CD1c-positive myeloid dendritic cell (primary cell): ENCODE measurements at regions not wholly inside any gene's neighbourhood (a gene's known extent, or its start where the extent isn't known, plus 50 kb on each side); places are given as distances from the start of the nearest gene placed in this dataset.
"Not testable (repeated sequence)": the region's sequence is repeated elsewhere in the genome, so short reads cannot be mapped to it uniquely, and the experiment has no call there.

Experiments used
- DNase-seq: peaks from one replicate; pipeline ENCODE4 v3.0.0-alpha.2; 2016; ENCODE audit errors: extremely low spot score

GRCh38 chr14:71240171-71240570 is 332.9 kb downstream of the PCNX1 start:
- no peak for DNase-seq

- no peak for DNase-seq
Observed at GRCh38 chr14:71240866-71241520, 333.7 kb downstream of the PCNX1 start.

- no peak for DNase-seq
Observed at GRCh38 chr14:71242237-71242748, 335.0 kb downstream of the PCNX1 start.

GRCh38 chr14:71243697-71244096 is 336.4 kb downstream of the PCNX1 start:
- no peak for DNase-seq

- no peak for DNase-seq
Observed at GRCh38 chr14:71244341-71244740, 337.1 kb downstream of the PCNX1 start.

GRCh38 chr14:71245659-71246361 is 338.6 kb downstream of the PCNX1 start:
- no peak for DNase-seq

- DNase-seq = no peak
Observed at GRCh38 chr14:71246539-71246938, 339.3 kb downstream of the PCNX1 start.

GRCh38 chr14:71247106-71247505 is 339.8 kb downstream of the PCNX1 start:
- no peak for DNase-seq

GRCh38 chr14:71248194-71248593 is 340.9 kb downstream of the PCNX1 start:
- no peak for DNase-seq

GRCh38 chr14:71250347-71250746 is 343.1 kb downstream of the PCNX1 start:
- DNase-seq = no peak

- no peak for DNase-seq
Observed at GRCh38 chr14:71250791-71251190, 343.5 kb downstream of the PCNX1 start.

- DNase-seq = not testable (repeated sequence)
Observed at GRCh38 chr14:71254091-71254719, 346.9 kb downstream of the PCNX1 start.

GRCh38 chr14:71261206-71261605 is 353.9 kb downstream of the PCNX1 start:
- peak; percentile 73 for DNase-seq

- no peak for DNase-seq
Observed at GRCh38 chr14:71262441-71262840, 355.2 kb downstream of the PCNX1 start.

- DNase-seq = no peak
Observed at GRCh38 chr14:71264260-71264659, 357.0 kb downstream of the PCNX1 start.

GRCh38 chr14:71267007-71267513 is 359.8 kb downstream of the PCNX1 start:
- peak; percentile 80 for DNase-seq

GRCh38 chr14:71267691-71268090 is 360.4 kb downstream of the PCNX1 start:
- no peak for DNase-seq

- peak; percentile 5 for DNase-seq
Observed at GRCh38 chr14:71270111-71270510, 362.9 kb downstream of the PCNX1 start.

GRCh38 chr14:71271166-71271945 is 364.1 kb downstream of the PCNX1 start:
- DNase-seq = no peak

- DNase-seq = no peak
Observed at GRCh38 chr14:71273366-71273765, 366.1 kb downstream of the PCNX1 start.

GRCh38 chr14:71284048-71284447 is 376.8 kb downstream of the PCNX1 start:
- DNase-seq = no peak

GRCh38 chr14:71286126-71286525 is 378.9 kb downstream of the PCNX1 start:
- DNase-seq = no peak
